H9 (cell line): ENCODE measurements at regions not wholly inside any gene's neighbourhood (a gene's known extent, or its start where the extent isn't known, plus 50 kb on each side); places are given as distances from the start of the nearest gene placed in this dataset.

Source experiments
- DNase-seq: peaks from one replicate; pipeline ENCODE4 v3.0.0-alpha.2; 2017
- H2AFZ ChIP-seq: one replicate; pipeline ENCODE4 v1.6.1; 2013; ENCODE audit warnings: mild to moderate bottlenecking, low read length, control low read depth, moderate library complexity
- H2AK5ac ChIP-seq: 2 replicates; pipeline ENCODE4 v1.6.1; 2013; ENCODE audit warnings: low read length, control low read depth, mixed read lengths; ENCODE audit not compliant: insufficient read length
- H2BK120ac ChIP-seq: one replicate; pipeline ENCODE4 v1.6.1; 2013; ENCODE audit warnings: low read depth, mild to moderate bottlenecking, low read length, control low read depth, inconsistent platforms; ENCODE audit not compliant: poor library complexity, severe bottlenecking
- H2BK12ac ChIP-seq: 2 replicates; pipeline ENCODE4 v1.6.1; 2013; ENCODE audit warnings: low read length, control low read depth, mixed read lengths, low read depth; ENCODE audit not compliant: insufficient read length
- H2BK15ac ChIP-seq: 2 replicates; pipeline ENCODE4 v1.6.1; 2013; ENCODE audit warnings: low read depth, low read length, control low read depth
- H2BK20ac ChIP-seq: one replicate; pipeline ENCODE4 v1.6.1; 2013; ENCODE audit warnings: low read depth, mild to moderate bottlenecking, low read length, control low read depth, inconsistent platforms; ENCODE audit not compliant: poor library complexity, severe bottlenecking
- H2BK5ac ChIP-seq: 2 replicates; pipeline ENCODE4 v1.6.1; 2013; ENCODE audit warnings: low read length, control low read depth, mixed read lengths; ENCODE audit not compliant: insufficient read length
- H3K14ac ChIP-seq: 2 replicates; pipeline ENCODE4 v1.6.1; 2013; ENCODE audit warnings: low read length, control low read depth; ENCODE audit not compliant: insufficient read depth
- H3K18ac ChIP-seq: 2 replicates; pipeline ENCODE4 v1.6.1; 2013; ENCODE audit warnings: low read depth, mild to moderate bottlenecking, mixed read lengths, low read length, control low read depth; ENCODE audit not compliant: insufficient read length
- H3K23ac ChIP-seq: 2 replicates; pipeline ENCODE4 v1.6.1; 2013; ENCODE audit warnings: low read length, control low read depth, mixed read lengths, low read depth; ENCODE audit not compliant: insufficient read length
- H3K23me2 ChIP-seq: 2 replicates; pipeline ENCODE4 v1.6.1; 2013; ENCODE audit warnings: low read depth, mild to moderate bottlenecking, mixed read lengths, low read length, control low read depth; ENCODE audit not compliant: insufficient read length, poor library complexity, severe bottlenecking
- H3K27ac ChIP-seq: 2 replicates; pipeline ENCODE4 v1.5.1; 2013; ENCODE audit warnings: low read length, control low read depth, mixed read lengths, low read depth; ENCODE audit not compliant: insufficient read length
- H3K27me3 ChIP-seq: 2 replicates; pipeline ENCODE4 v1.6.1; 2013; ENCODE audit warnings: low read length, control low read depth, inconsistent platforms; ENCODE audit not compliant: insufficient read depth
- H3K4ac ChIP-seq: 2 replicates; pipeline ENCODE4 v1.6.1; 2013; ENCODE audit warnings: low read depth, mild to moderate bottlenecking, control low read depth, inconsistent platforms, low read length, moderate library complexity
- H3K4me1 ChIP-seq: 2 replicates; pipeline ENCODE4 v1.6.1; 2013; ENCODE audit warnings: low read length, control low read depth, inconsistent platforms; ENCODE audit not compliant: insufficient read depth
- H3K4me2 ChIP-seq: 2 replicates; pipeline ENCODE4 v1.6.1; 2013; ENCODE audit warnings: low read length, control low read depth, mixed read lengths; ENCODE audit not compliant: insufficient read length, insufficient read depth
- H3K56ac ChIP-seq: 2 replicates; pipeline ENCODE4 v1.6.1; 2013; ENCODE audit warnings: low read depth, mild to moderate bottlenecking, mixed read lengths, low read length, control low read depth; ENCODE audit not compliant: insufficient read length
- H3K79me1 ChIP-seq: 2 replicates; pipeline ENCODE4 v1.6.1; 2013; ENCODE audit warnings: low read depth, mild to moderate bottlenecking, moderate library complexity, low read length, control low read depth, inconsistent platforms; ENCODE audit not compliant: insufficient read depth, poor library complexity, severe bottlenecking
- H3K79me2 ChIP-seq: 2 replicates; pipeline ENCODE4 v1.6.1; 2013; ENCODE audit warnings: low read length, control low read depth, inconsistent platforms; ENCODE audit not compliant: insufficient read depth
- H3K9ac ChIP-seq: 2 replicates; pipeline ENCODE4 v1.6.1; 2013; ENCODE audit warnings: low read length, control low read depth, mixed read lengths; ENCODE audit not compliant: insufficient read length; ENCODE audit errors: extremely low read depth
- H3K9me3 ChIP-seq: one replicate; pipeline ENCODE4 v1.6.1; 2013; ENCODE audit warnings: low read depth, low read length, inconsistent platforms; ENCODE audit not compliant: control insufficient read depth
- H3T11ph ChIP-seq: one replicate; pipeline ENCODE4 v1.6.1; 2013; ENCODE audit warnings: mild to moderate bottlenecking, low read length, control low read depth, inconsistent platforms
- H4K20me1 ChIP-seq: one replicate; pipeline ENCODE4 v1.6.1; 2013; ENCODE audit not compliant: control insufficient read depth, insufficient read length, insufficient read depth
- H4K5ac ChIP-seq: 2 replicates; pipeline ENCODE4 v1.6.1; 2013; ENCODE audit warnings: low read depth, mild to moderate bottlenecking, mixed read lengths, low read length, control low read depth; ENCODE audit not compliant: insufficient read length
- H4K8ac ChIP-seq: replicated peaks from 2 replicates; pipeline ENCODE4 v1.6.1; 2013; ENCODE audit warnings: low read length, control low read depth, mixed read lengths, low read depth; ENCODE audit not compliant: insufficient read length
- H4K91ac ChIP-seq: 2 replicates; pipeline ENCODE4 v1.6.1; 2013; ENCODE audit warnings: low read depth, mild to moderate bottlenecking, moderate library complexity, mixed read lengths, low read length, control low read depth; ENCODE audit not compliant: insufficient read length
- H3K27ac Mint-ChIP-seq, 3 experiments: 2 replicates in 2 of 3; 3 replicates in 1 of 3; pipeline ENCODE4 v1.8.0; 2020 to 2021; ENCODE audit warnings: mixed read lengths in 3 of 3, mild to moderate bottlenecking in 1 of 3, moderate library complexity in 1 of 3
- H3K27me3 Mint-ChIP-seq: 2 replicates; pipeline ENCODE4 v1.8.0; 2021; ENCODE audit warnings: low read depth, mild to moderate bottlenecking, moderate library complexity, mixed read lengths
- H3K36me3 Mint-ChIP-seq, 3 experiments: 2 replicates in 2 of 3; 3 replicates in 1 of 3; pipeline ENCODE4 v1.8.0; 2020 to 2021; ENCODE audit warnings: low read depth in 3 of 3, mixed read lengths in 3 of 3; ENCODE audit not compliant: insufficient read depth in 1 of 3
- H3K4me1 Mint-ChIP-seq, 2 experiments: 2 replicates each; pipeline ENCODE4 v1.8.0; 2020; ENCODE audit warnings: mixed read lengths in 2 of 2
- H3K4me3 Mint-ChIP-seq, 2 experiments: 2 replicates in 1 of 2; 3 replicates in 1 of 2; pipeline ENCODE4 v1.8.0; 2020 to 2021; ENCODE audit warnings: mild to moderate bottlenecking in 2 of 2, mixed read lengths in 2 of 2, moderate library complexity in 1 of 2
- H3K9me3 Mint-ChIP-seq, 2 experiments: 2 replicates in 1 of 2; 3 replicates in 1 of 2; pipeline ENCODE4 v1.8.0; 2020; ENCODE audit warnings: mild to moderate bottlenecking in 2 of 2, mixed read lengths in 2 of 2, moderate library complexity in 1 of 2
- WGBS: extraction: QIAGEN DNeasy Blood & Tissue Kit; methylation state at CpG from one replicate; pipeline ENCODE4 v1.1.7; 2013; ENCODE audit warnings: missing lambda C conversion rate, low lambda C conversion rate, mixed read lengths; ENCODE audit not compliant: insufficient read length; ENCODE audit errors: extremely low coverage; 5-methylcytosine and 5-hydroxymethylcytosine counted together
- TF ChIP-seq, protein P1 (sequence below): fragments of 200-600 bp; sonication (generic); conservative IDR thresholded peaks from 3 replicates; pipeline ENCODE4 v1.8.0; 2021; ENCODE audit warnings: antibody characterized with exemption, mild to moderate bottlenecking

DNA sequence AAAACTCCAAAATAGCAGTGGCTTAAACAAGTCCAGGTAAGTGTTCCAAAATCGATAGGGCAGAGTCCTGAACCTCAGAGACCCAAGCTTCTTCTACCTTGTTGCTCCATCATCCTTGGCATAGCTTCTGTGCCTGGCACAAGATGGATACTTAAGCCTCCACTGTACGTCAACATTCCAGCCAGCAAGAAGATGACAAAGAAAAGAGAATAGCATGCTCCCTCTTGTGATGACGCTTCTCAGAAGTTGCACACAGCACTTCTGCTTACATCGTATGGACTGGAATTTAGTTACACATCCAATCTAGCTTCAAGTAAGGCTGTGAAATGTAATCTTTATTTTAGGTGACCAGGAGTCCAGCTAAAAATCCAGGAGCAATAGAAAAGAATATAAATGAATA lies 227.4 kb downstream of the ESM1 start:
- Mint-ChIP-seq H3K36me3 (no peaks in the 10 kb centered on the region), H3K4me3 (no peak overlapping the region), H3K27me3 (no peaks in the 10 kb centered on the region), H3K4me1 (no peaks in the 10 kb centered on the region), H3K9me3 (no peaks in the 10 kb centered on the region; a peak in 1 of 5 replicates), H3K27ac (no peak overlapping the region)
- no peaks in the 10 kb centered on the region for H3K4me1 ChIP-seq
- H3K27ac ChIP-seq: no peak overlapping the region
- no peak overlapping the region for H2AK5ac ChIP-seq
- no peaks in the 10 kb centered on the region for H3K9me3 ChIP-seq
- H4K20me1 ChIP-seq: no peaks in the 10 kb centered on the region
- no peak overlapping the region for H4K91ac ChIP-seq
- H3K9ac ChIP-seq: no peak overlapping the region
- no peaks in the 10 kb centered on the region for H3K23me2 ChIP-seq
- H2BK120ac ChIP-seq: no peak overlapping the region
- no peak overlapping the region for H3K4me2 ChIP-seq
- no peak overlapping the region for H2BK20ac ChIP-seq
- TF ChIP-seq, protein P1, sequence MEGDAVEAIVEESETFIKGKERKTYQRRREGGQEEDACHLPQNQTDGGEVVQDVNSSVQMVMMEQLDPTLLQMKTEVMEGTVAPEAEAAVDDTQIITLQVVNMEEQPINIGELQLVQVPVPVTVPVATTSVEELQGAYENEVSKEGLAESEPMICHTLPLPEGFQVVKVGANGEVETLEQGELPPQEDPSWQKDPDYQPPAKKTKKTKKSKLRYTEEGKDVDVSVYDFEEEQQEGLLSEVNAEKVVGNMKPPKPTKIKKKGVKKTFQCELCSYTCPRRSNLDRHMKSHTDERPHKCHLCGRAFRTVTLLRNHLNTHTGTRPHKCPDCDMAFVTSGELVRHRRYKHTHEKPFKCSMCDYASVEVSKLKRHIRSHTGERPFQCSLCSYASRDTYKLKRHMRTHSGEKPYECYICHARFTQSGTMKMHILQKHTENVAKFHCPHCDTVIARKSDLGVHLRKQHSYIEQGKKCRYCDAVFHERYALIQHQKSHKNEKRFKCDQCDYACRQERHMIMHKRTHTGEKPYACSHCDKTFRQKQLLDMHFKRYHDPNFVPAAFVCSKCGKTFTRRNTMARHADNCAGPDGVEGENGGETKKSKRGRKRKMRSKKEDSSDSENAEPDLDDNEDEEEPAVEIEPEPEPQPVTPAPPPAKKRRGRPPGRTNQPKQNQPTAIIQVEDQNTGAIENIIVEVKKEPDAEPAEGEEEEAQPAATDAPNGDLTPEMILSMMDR: no peak
- H3K79me1 ChIP-seq: no peaks in the 10 kb centered on the region
- no peak overlapping the region for H2BK12ac ChIP-seq
- DNase-seq: no peak
- no peak overlapping the region for H3K56ac ChIP-seq
- H3K4ac ChIP-seq: no peak overlapping the region
- no peak overlapping the region for H2BK5ac ChIP-seq
- no peak overlapping the region for H3K23ac ChIP-seq
- no peak overlapping the region for H3T11ph ChIP-seq
- H2AFZ ChIP-seq: no peak overlapping the region
- no peak overlapping the region for H3K14ac ChIP-seq
- H4K8ac ChIP-seq: no peak overlapping the region
- H3K27me3 ChIP-seq: no peaks in the 10 kb centered on the region
- H3K18ac ChIP-seq: no peak overlapping the region
- no peak overlapping the region for H2BK15ac ChIP-seq
- H4K5ac ChIP-seq: no peak overlapping the region
- no CpG with 5 or more reads among the region's 4 CpGs for WGBS
- no peaks in the 10 kb centered on the region for H3K79me2 ChIP-seq
